ENCODE measurements at regions not wholly inside any gene's neighbourhood (a gene's known extent, or its start where the extent isn't known, plus 50 kb on each side); places are given as distances from the start of the nearest gene placed in this dataset.
"Not testable (repeated sequence)": the region's sequence is repeated elsewhere in the genome, so short reads cannot be mapped to it uniquely, and the experiment has no call there.

DNA sequence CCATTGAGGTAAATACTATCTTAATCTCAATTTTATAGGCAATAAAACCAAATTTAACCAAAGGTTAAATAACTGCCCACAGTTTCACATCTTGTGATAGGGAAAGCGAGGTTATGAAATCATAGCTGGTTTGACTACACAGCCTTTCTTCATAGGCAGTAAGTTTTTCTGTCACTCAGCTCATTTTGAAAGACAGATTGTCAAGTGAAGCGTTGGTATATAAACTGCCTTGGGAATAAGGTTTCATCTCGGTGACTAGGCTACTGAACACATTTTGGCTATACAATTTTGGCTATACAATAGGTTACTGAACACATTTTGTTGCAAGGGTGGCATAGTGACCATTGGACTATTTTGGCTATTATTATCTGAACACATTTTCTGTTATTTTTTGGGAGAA, 793.7 kb downstream of the TRHDE start:
- no peak for FAIRE-seq

DNA sequence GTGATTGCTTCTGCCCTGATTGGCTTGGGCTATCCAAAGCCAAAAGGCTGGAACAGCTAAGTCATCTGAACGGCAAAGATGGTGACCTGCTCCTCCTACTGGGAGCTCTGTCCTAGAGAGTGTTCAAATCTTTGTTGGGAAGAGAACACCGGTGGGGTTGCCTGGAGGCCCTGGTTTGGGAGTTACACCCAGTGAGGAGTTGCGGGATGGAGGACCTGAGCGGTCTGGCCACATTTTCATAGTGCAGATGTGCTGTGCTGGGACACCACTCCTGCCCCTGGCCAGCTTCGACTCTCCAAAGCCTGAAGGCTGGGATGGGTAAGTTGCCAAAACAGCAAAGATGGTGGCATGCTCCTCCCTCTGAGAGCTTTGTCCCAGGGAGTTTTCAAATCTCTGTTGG, 795.4 kb downstream of the TRHDE start:
- no peak for FAIRE-seq

DNA sequence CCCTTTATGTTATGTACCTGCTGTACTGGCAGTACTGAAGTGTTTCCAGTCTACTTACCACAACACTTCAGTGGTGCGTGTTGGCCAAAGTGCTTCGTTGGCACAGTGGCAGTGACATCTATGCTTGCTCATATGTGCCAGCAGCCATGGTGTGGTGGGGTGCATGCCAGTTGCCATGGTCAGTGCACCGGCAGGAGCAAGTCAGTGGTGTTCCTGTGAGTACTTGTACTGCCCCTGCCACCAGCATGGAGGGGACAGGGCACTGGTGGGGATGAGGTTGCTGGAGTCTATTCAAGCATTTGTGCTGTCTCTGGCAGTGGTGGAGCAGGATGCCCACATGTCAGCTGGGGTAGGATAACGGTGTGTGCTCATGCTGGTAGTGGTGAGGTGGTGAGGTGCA, 800.0 kb downstream of the TRHDE start:
- no peak for FAIRE-seq

DNA sequence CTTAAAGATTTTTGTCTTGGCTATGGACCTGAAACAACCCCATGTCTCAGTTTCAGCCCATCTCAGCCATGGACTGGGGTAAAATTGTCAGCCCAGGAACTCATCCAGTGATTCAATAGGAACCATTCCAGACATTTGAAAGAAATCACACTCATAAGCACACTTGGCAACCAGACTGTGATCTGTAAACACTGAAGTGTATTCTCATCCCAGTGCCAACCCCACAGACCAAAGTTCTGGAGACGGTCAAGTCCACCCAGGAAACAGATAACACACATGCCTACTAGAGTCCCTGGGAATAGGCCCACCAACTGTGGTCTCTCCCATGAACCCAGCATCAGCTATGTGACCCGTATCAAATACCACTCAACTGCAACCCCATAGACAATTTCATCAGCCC, 804.6 kb downstream of the TRHDE start:
- no peak for FAIRE-seq

DNA sequence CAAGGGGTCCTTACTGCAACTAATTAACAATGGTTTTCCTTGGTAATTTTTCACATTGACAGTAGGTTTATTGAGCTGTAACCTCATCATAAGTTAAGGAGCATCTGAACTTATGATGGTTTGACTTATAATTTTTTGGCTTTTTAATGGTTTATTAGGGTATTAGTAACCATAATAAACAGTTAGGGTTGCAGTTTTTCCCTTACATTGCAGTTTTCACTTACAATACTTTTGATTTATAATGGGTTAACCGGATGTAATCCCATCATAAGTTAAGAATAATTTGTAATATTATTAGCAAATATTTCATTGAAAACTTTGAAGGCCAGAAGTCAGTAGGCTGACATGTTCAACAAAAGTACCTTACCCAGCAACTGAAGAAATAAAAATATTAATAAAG, 811.6 kb downstream of the TRHDE start:
- no peak for FAIRE-seq

DNA sequence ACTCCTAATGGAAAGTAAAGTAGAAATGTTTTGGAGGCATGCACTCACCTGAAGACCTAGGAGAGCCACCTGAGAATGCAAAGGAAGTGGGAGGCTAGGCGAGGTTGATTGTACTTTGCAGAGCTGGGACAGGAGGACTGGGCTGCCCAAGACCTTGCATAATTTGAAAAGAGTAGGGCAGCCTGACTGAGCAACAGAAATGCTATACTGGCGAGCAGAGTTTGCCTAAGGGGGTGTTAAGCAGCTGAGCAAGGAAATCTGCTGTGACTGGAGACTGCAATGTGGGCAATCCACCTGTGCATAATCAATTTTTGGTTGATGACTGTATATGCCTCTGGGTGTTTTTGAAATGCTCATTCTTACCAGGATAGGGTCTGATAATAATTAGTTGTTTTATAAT, 834.1 kb downstream of the TRHDE start:
- FAIRE-seq, result no peak

DNA sequence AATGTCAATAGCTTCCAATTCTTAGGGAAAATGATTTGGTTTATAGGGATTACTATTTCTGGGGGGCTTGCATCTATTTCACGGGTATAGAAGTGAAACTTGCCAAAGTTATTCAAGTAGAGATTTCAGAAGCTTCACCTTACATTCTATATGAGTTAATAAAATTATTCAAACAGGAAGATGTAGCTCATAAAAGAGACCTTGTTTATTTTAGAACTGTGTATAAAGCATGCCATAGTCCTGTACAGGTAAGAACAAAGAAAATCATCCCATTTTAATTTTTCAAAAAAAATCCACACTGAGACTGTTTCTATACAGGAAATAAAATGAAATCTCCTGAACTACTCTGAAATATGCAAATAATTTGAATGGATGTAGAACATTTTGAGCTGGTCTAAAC, 834.7 kb downstream of the TRHDE start:
- no peak for FAIRE-seq

DNA sequence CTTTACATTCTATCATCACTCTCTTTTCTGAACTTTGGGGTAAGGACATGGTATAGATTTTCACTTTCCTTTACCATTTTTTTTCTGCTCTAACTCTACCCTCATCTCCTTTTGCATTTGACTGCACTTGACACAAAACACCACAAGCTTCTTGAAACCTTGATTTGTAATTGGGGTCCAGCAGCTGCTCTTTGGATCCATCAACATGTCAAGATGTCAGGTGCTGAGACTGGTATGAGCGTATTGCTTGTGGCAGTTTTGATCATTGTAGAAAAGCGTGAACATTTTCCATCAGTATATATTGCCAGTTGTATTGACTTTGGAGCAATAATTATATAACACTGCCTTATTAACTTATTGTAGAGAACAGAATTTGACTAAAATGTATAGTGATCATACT, 838.6 kb downstream of the TRHDE start:
- FAIRE-seq, result no peak

DNA sequence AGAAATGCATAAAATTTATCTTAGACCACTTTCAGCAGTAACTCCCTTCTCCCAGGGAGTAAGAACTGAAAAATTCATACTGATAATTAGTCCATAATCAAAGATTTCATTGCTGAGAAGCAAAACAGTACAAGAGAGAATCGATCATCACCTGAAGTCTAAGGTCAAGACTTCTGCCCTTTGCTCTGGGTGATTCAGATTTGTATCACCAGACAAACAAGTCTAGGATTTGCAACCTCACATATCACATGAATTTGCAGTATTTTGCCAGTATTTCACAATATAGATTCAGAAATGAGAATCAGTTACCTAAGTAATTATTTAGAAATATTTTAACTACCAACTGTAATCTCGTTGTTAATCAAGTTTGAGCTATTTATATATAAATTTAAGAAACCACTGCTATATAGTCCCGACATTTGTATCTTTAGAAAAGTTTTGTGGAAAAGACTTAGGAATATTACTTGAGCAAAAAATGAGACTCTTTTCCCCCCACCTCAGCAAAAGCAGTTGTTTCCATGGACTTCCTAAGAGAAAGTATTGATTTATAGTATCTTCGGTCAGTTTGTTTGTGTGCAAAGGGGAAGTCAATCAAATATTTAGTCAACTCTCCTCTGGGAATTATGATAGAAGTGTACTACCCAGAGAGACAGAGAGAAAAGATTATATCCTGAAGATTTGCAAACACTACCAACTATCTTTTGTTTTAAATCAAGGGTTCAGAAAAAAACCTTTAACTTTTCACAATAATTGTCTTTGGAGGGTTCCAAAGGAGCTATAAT, 840.1 kb downstream of the TRHDE start:
- no peak for FAIRE-seq

DNA sequence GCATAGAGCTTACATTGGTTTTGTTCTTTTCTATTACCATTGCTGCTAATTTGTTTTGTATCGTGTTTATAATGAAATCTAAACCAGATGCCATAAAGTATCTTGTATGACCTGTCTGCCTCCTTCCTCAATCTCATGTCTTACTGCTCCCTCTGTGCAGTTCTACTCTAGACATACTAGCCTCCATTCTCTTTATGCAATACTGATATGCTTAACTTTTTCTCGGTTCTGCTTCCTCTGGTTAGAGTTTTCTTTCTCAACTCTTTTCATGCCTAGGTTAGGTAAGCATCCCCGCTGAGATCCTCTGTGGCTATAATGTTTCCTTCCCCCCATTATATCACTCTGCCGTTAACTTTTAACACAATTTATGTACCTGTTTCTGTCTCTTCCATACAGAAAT, 852.3 kb downstream of the TRHDE start:
- FAIRE-seq, result no peak

DNA sequence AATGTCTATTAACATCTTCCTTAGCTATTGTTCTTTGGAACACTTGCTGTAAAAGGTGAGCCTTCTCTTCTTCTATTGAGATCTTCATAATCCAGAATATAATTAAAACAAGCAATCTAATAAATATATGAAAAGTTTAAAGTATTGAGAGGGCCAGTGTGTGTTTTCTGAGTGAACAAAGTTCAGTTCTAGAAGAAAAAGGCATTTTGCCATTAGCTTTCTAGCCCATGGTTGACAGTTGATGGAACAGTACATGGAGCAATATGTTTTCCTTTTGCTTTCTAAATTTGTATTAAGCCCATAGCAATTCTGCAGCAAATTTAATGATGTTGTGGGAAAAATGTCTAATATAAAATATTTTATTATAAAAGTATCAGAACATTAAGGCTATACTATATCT, 853.0 kb downstream of the TRHDE start:
- FAIRE-seq, result no peak

DNA sequence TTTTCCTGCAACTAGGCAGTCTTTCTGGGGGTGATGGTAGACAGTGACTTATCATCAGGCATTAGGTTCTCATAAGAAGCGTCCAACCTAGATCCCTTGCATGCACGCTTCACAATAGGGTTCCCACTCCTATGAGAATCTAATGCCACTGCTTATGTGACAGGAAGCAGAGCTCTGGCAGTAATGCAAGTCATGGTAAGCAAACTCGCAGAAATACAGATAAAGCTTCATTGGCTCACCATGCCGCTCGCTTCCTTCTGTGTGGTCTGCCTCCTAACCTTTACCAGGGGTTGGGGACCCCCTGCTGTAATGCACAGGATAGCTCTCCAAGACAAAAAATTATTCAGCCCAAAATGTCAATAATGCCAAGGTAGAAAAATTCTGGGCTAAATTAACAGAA, 864.2 kb downstream of the TRHDE start:
- no peak for FAIRE-seq

DNA sequence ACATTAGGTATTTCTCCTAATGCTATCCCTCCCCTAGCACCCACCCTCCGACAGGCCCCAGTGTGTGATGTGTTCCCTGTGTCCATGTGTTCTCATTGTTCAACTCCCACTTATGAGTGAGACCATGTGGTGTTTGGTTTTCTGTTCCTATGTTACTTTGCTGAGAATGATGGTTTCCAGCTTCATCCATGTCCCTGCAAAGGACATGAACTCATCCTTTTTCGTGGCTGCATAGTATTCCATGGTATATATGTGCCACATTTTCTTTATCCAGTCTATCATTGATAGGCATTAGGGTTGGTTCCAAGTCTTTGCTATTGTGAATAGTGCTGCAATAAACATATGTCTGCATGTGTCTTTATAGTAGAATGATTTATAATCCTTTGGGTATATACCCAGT, 867.5 kb downstream of the TRHDE start:
- not testable (repeated sequence) for FAIRE-seq

DNA sequence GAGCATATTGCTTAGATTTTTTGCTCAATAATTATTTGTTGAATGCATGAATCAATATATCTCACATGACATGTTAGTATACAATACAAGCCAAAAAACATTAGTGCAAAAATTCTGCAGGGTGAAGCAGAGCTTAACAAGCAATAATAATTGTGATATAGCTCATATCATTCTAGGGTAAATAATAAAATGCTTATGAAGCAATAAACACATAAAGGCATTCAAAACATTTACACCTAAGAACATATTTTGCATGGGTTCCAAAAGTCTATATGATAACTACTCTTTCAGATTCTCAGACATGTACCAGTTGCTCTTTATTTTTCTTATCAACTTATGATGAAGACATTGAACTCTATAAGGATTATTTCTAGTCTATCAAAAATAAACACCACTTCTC, 886.2 kb downstream of the TRHDE start:
- FAIRE-seq, result no peak

DNA sequence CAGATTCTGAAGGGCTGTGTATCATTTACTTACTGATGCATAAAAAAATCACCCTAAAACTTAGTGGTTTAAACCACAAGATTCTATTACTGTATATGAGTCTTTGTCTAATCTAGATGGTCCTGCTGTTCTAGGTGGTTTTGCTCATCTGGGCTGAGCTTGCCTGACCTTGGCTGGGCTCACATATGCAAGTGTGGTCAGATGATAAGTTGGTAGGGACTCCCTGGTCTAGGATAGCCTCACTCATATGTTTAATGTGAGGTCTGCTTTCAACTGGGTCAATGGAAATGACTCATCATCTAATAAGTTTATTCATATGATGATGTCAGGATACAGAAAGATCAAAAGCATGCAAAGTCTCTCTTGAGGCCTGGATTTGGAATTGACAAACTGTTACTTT, 887.8 kb downstream of the TRHDE start:
- FAIRE-seq, result no peak

DNA sequence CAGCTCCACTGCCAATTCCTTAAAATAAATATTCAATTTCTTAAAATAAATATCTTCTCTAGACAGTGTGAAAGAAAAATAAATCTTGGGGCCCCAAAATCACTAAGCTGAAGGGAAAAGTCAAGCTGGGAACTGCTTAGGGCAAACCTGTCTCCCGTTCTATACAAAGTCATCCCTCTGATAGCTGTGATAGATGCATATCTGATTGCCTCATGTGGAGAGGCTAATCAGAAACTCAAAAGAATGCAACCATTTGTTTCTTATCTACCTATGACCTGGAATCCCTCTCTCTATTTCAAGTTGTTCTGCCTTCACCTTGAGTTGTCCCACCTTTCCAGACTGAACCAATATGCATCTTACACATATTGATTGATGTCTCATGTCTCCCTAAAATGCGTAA, 889.8 kb downstream of the TRHDE start:
- FAIRE-seq, result no peak

DNA sequence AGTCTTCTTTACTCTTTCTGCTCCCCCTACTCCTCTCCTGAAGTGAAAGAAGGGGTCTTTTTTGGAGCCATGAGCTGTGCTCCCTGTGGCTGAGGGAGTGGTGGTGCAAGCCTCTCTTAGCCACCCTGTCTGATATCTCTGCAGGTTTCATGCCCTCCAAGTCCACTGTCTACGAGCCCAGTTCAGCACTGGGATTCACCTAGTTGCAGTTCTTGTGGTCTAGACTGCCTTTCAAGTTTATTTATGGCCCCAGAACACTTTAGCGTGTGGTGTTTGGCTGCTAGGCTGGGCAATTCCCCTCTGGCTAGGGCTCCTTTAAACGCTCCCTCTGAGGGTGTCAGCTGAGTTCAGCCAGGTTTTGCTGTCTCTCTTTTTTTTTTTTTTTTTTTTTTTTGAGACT, 908.6 kb downstream of the TRHDE start:
- no peak for FAIRE-seq

DNA sequence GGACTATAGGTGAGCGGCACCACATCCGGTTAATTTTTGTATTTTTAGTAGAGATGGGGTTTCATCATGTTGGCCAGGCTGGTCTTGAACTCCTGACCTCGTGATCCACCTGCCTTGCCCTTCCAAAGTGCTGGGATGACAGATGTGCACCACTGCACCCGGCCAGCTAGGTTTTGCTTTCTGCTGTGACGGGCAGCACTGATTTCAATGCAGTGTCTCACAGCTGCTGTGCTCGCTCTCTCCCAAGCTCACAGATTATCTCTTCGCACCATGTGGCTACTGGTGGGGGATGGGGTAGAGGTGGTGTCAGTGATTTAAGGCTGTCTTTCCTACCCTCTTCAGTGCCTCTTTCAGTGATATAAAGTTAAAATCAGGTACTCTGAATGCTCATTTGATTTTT, 909.1 kb downstream of the TRHDE start:
- no peak for FAIRE-seq

DNA sequence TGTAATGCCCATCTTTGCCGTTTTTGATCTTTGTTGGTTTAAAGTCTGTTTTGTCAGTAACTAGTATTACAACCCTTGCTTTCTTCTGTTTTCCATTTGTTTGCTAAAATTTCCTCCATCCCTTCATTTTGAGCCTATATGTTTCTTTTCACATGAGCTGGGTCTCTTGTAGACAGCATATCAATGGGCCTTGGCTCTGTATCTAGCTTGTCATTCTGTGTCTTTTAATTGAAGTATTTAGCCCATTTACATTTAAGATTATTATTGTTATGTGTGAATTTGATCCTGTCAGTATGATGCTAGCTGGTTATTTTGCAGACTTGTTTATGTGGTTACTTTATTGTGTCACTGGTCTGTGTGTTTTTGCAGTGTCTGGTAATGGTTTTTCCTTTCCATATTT, 913.2 kb downstream of the TRHDE start:
- no peak for FAIRE-seq

DNA sequence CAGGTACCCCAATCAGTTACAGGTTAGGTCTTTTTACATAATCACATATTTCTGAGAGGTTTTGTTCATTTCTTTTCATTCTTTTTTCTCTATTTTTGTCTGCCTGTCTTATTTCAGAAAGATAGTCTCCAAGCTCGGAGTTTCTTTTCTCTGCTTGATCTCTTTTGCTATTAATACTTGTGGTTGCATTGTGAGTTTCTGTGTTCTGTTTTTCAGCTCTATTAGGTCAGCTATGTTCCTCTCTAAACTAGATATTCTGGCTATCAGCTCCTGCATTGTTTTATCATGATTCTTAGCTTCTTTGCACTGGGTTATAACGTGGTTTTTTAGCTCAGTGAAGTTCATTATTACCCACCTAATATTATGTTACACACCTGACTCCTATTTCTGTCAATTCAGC, 914.1 kb downstream of the TRHDE start:
- no peak for FAIRE-seq

DNA sequence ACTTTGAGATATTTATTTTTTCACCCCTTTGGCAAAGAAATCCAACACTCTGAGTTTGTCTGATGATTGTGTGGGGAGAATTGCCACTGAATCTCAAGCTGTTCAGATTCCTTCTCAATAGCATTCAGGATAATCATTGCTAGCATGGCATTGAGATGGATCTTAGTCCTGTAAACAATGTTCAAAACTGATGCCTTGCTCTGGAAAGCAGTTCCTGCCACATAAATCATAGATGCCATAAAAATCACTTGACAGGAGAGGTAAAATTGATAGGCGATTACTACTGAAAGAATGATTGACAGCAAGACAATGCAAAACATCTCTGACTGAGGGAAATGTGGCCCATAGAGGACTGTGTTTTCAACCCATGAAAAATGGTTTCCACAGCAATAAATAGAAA, 915.6 kb downstream of the TRHDE start:
- FAIRE-seq, result no peak

DNA sequence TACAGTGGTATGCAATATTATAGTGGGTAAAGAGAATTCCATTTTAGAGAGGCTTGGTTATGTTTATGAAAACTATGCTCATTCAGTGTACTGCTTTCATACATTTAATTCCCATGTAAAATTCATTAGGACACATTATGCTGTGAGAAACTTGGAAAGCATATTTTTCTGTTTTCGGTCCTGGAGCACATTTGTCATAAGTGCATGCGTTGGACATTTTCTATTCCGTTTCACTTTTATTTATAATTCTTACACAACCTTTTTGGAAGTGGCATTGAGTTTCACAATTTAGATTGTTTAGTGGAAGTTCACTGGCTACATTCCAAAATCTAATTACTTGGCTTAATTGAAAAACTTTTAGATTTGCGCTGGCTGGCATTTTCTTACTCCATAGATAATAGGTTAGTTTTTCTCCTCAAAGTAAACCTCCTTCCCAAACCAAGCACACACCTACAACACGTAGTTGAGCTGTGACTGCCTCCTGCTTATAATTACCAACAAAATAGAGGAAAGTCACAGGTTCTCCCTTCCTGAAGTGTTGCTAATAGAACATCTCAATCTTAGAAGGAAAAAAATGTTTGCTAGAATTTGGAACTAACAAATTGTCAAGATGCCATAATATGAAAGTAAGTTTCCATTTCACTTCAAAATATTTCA, 938.5 kb downstream of the TRHDE start:
- FAIRE-seq, result no peak

DNA sequence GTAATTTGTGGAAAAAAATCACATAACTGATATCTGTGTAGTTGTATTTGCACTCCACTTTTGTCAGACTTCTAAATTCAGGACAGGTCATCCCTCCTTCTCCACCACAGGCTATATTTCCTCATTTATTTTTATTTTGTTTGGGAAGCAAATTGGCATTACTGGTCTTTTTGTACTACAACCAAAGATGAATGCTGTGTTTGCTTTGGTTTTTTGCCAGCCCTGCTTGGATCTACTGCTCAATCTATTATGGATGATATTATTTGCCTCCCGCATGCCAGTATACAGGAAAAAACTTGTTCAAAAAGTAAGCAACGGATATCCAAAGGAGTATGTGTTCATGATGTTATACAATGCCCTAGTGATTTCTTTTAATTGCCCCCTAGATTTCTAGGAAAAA, 948.8 kb downstream of the TRHDE start:
- FAIRE-seq, result no peak

DNA sequence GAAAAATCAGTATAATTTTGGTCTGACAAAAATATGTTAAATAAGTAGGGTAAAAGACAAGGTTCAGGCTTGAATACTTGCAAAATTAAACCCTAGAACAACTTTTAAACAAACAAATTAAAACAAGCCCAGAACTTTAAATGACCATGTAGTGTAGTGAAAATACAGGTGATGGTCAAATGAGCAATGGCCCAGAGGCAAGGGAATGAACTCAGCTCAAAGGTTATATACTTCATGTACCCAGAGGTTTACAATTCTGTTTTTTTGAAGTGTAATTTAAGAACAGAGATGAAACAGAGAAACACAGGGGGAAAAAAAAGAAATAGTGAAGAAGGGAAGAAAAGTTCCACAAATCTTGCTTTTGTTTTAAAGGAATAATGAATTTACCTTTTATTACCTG, 949.2 kb downstream of the TRHDE start:
- FAIRE-seq, result no peak

DNA sequence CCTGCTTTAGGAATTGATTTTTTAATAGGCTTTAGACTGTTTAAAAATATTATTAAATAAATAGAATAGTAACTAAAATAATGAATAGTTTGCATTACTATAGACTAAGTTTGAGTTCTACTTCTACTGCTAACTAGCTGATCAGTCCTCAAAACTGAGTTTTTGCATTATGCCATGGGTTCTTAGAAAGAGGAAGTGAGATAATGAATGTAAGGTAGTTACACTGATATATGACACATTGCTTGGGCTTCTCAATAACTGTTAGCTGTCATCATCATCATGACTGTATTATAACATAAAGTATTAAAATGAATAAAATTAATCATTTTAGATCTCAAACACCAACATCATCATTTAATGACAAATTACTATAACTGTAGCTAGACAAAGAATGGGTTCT, 949.7 kb downstream of the TRHDE start:
- no peak for FAIRE-seq

Measured in islet of Langerhans (tissue), 1 donor.